HL-60 (cell line): ENCODE measurements at regions not wholly inside any gene's neighbourhood (a gene's known extent, or its start where the extent isn't known, plus 50 kb on each side); places are given as distances from the start of the nearest gene placed in this dataset.

Source experiments
- DNase-seq, 2 experiments: peaks; one replicate each; pipeline ENCODE4 v3.0.0-alpha.2; 2010 to 2020; ENCODE audit warnings: low read depth in 1 of 2, low spot score in 1 of 2
- H3K27ac ChIP-seq: fragments of 250-450 bp; sonication (Bioruptor Pico); replicated peaks from 2 replicates; pipeline ENCODE4 v1.5.1; 2020; ENCODE audit warnings: mild to moderate bottlenecking, moderate library complexity
- H3K27me3 ChIP-seq: fragments of 250-450 bp; sonication (Bioruptor Pico); 2 replicates; pipeline ENCODE4 v1.5.1; 2021; ENCODE audit warnings: mild to moderate bottlenecking, moderate library complexity; ENCODE audit not compliant: insufficient read depth, poor library complexity, severe bottlenecking
- H3K4me3 ChIP-seq: replicated peaks from 2 replicates; pipeline ENCODE4 v1.5.1; 2011; ENCODE audit warnings: mild to moderate bottlenecking, control low read depth, low read length; ENCODE audit not compliant: insufficient read depth
- CTCF ChIP-seq: IDR thresholded peaks from one replicate; pipeline ENCODE4 v1.5.1; 2011; ENCODE audit warnings: low read length, control low read depth, inconsistent platforms; ENCODE audit not compliant: insufficient read depth
- GABPA ChIP-seq: IDR thresholded peaks from 2 replicates; pipeline ENCODE4 v1.6.1; 2012; ENCODE audit warnings: low read depth
- POLR2AphosphoS5 ChIP-seq: IDR thresholded peaks from 2 replicates; pipeline ENCODE4 v1.6.1; 2012; ENCODE audit warnings: low read depth
- REST ChIP-seq: IDR thresholded peaks from 2 replicates; pipeline ENCODE4 v1.6.1; 2012; ENCODE audit warnings: low read depth; ENCODE audit not compliant: insufficient replicate concordance
- SPI1 ChIP-seq: IDR thresholded peaks from 2 replicates; pipeline ENCODE4 v1.6.1; 2012; ENCODE audit warnings: low read depth, mild to moderate bottlenecking, borderline replicate concordance

GRCh38 chr6:145228962-145229582, 506.2 kb downstream of the EPM2A start:
- TF ChIP-seq GABPA (no peak), SPI1 (no peak), REST (no peak), CTCF (no peak), POLR2AphosphoS5 (no peak)
- no peak overlapping the region for H3K4me3 ChIP-seq

GRCh38 chr6:145233955-145234354, 501.4 kb downstream of the EPM2A start:
- Histone ChIP-seq H3K4me3 (no peak overlapping the region), H3K27me3 (no peaks in the 10 kb centered on the region), H3K27ac (no peak overlapping the region)
- TF ChIP-seq CTCF (no peak), GABPA (no peak), POLR2AphosphoS5 (no peak), SPI1 (no peak), REST (no peak)
- DNase-seq, result no peak

More at GRCh38 chr6:145228962-145229582, 506.2 kb downstream of the EPM2A start:
- Histone ChIP-seq H3K27ac (no peak overlapping the region), H3K27me3 (no peaks in the 10 kb centered on the region)
- DNase-seq, result no peak

- Histone ChIP-seq H3K27ac (no peak overlapping the region), H3K27me3 (no peaks in the 10 kb centered on the region), H3K4me3 (no peak overlapping the region)
- TF ChIP-seq SPI1, result no peak
- TF ChIP-seq POLR2AphosphoS5, result no peak
- TF ChIP-seq CTCF, result no peak
- no peak for TF ChIP-seq REST
- TF ChIP-seq GABPA, result no peak
- no peak for DNase-seq
These were observed 500.1 kb downstream of the EPM2A start for GRCh38 chr6:145235207-145235606.
